Heart left ventricle (tissue), 13 donors: ENCODE measurements at regions not wholly inside any gene's neighbourhood (a gene's known extent, or its start where the extent isn't known, plus 50 kb on each side); places are given as distances from the start of the nearest gene placed in this dataset.

Experiments
- CTCF ChIP-seq, 12 donors: fragments of 200-600 bp; sonication (generic) in 4 of 12; IDR thresholded peaks; one replicate each; pipeline versions ENCODE4 v1.5.0 to v1.8.0; 2018 to 2022; ENCODE audit warnings: antibody characterized with exemption in 12 of 12, mild to moderate bottlenecking in 5 of 12
- POLR2A ChIP-seq, 2 donors: fragments of 450-650 bp; IDR thresholded peaks; one replicate each; pipeline ENCODE4 v1.6.1; 2017; ENCODE audit warnings: antibody characterized with exemption in 2 of 2, mild to moderate bottlenecking in 2 of 2, moderate library complexity in 2 of 2
- donor health status: ischemic (EF 13 %, LVEDD 7.1; RV severe dilation, severe dysfunction).
- donor health status: DM: no; HTN: yes; CAD: no.
- donor health status: DM: no; HTN: no; CAD: no.
- donor health status: ischemic (EF 25% LVEDD 6.9; RV normal size, moderate dysfunction).
- donor health status: ischemic (EF 25% LVEDD 5.7; RV mildly dilated, moderate dysfunction).
- donor health status: ischemic (EF 35%, LVEDD 5.7; RV mildly dilated, moderate dysfunction).
- donor health status: nonischemic (EF 11% LVEDD 7.7; RV severe dilation, severe dysfunction).
- donor health status: DM: yes; HTN: yes; CAD: no.
- donor health status: PGD.
- donor health status: ischemic (EF 29% LVEDD 5.4; RV normal size, mild dysfunction).
- donor health status: nonischemic (EF 23%, LVEDD 6.1; RV moderate dilation, normal function).

- TF ChIP-seq POLR2A (IDR thresholded peaks at IDR 0.05) (no peak), CTCF (IDR thresholded peaks at IDR 0.05) (no peak)
Observed at GRCh38 chr2:220182790-220183189, 555.4 kb downstream of the SLC4A3 start.
